Osteoblast (primary cell): ENCODE measurements at regions not wholly inside any gene's neighbourhood (a gene's known extent, or its start where the extent isn't known, plus 50 kb on each side); places are given as distances from the start of the nearest gene placed in this dataset.

Source experiments
- DNase-seq: peaks from one replicate; pipeline ENCODE4 v3.0.0; 2011; ENCODE audit warnings: low spot score, mixed read lengths; ENCODE audit not compliant: insufficient read length; ENCODE audit errors: missing footprints
- H2AFZ ChIP-seq: 2 replicates; pipeline ENCODE4 v1.6.0; 2011; ENCODE audit warnings: mild to moderate bottlenecking, low read length
- H3K27ac ChIP-seq: 2 replicates; pipeline ENCODE4 v1.5.1; 2011; ENCODE audit warnings: mild to moderate bottlenecking, low read depth, low read length, moderate library complexity
- H3K27me3 ChIP-seq: 2 replicates; pipeline ENCODE4 v1.6.0; 2012; ENCODE audit warnings: mild to moderate bottlenecking, control low read depth, inconsistent platforms, low read length, moderate library complexity; ENCODE audit not compliant: insufficient read depth
- H3K36me3 ChIP-seq: 2 replicates; pipeline ENCODE4 v1.5.1; 2011; ENCODE audit warnings: mild to moderate bottlenecking, low read length, control low read depth, moderate library complexity; ENCODE audit not compliant: insufficient read depth
- H3K4me1 ChIP-seq: 2 replicates; pipeline ENCODE4 v1.5.1; 2011; ENCODE audit warnings: mild to moderate bottlenecking, low read length, control low read depth, moderate library complexity; ENCODE audit not compliant: insufficient read depth
- H3K4me2 ChIP-seq: 2 replicates; pipeline ENCODE4 v1.6.0; 2011; ENCODE audit warnings: mild to moderate bottlenecking, low read length; ENCODE audit not compliant: insufficient read depth
- H3K4me3 ChIP-seq: fragments of 200-600 bp; sonication (generic); 3 replicates; pipeline ENCODE4 v1.5.1; 2012; ENCODE audit warnings: mild to moderate bottlenecking, low read length, inconsistent platforms; ENCODE audit not compliant: insufficient read depth
- H3K79me2 ChIP-seq: 2 replicates; pipeline ENCODE4 v1.6.0; 2012; ENCODE audit warnings: mild to moderate bottlenecking, low read length, control low read depth, inconsistent platforms; ENCODE audit not compliant: insufficient read depth
- H3K9me3 ChIP-seq: 2 replicates; pipeline ENCODE4 v1.5.1; 2011; ENCODE audit warnings: low read depth, low read length, control low read depth
- H4K20me1 ChIP-seq: 2 replicates; pipeline ENCODE4 v1.6.0; 2012; ENCODE audit warnings: mild to moderate bottlenecking, low read length, control low read depth; ENCODE audit not compliant: insufficient read depth
- CTCF ChIP-seq: IDR thresholded peaks from 2 replicates; pipeline ENCODE4 v1.5.1; 2011; ENCODE audit warnings: mild to moderate bottlenecking, low read depth, low read length, moderate library complexity; ENCODE audit errors: extremely low read depth

DNA sequence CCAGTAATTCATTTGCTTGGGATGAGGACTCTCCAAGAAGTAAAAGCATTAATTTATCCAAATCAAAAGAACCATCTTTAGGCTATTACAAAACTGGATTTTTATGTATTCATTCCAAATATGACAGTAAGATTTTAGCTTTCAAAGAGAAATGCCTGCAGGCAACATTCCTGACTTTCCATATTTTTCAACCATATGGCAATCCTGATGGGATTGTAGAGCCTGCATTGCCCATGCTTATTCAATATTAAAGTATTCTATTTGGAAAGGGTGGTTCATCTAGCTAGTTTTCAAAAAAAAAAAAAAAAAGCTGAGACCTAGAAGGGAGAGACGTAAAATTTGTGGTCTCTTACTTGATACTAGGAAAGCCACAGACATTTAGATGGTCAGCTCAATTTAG, 1253.7 kb downstream of the LRFN5 start:
- TF ChIP-seq CTCF: no peak
- H3K4me1 ChIP-seq: no peaks in the 10 kb centered on the region
- no peaks in the 10 kb centered on the region for H4K20me1 ChIP-seq
- no peak for DNase-seq
- no peaks in the 10 kb centered on the region for H3K79me2 ChIP-seq
- no peak overlapping the region for H2AFZ ChIP-seq
- H3K36me3 ChIP-seq: no peaks in the 10 kb centered on the region
- no peaks in the 10 kb centered on the region for H3K27me3 ChIP-seq
- H3K4me3 ChIP-seq: no peak overlapping the region
- H3K27ac ChIP-seq: no peak overlapping the region
- H3K9me3 ChIP-seq: no peaks in the 10 kb centered on the region
- no peak overlapping the region for H3K4me2 ChIP-seq

DNA sequence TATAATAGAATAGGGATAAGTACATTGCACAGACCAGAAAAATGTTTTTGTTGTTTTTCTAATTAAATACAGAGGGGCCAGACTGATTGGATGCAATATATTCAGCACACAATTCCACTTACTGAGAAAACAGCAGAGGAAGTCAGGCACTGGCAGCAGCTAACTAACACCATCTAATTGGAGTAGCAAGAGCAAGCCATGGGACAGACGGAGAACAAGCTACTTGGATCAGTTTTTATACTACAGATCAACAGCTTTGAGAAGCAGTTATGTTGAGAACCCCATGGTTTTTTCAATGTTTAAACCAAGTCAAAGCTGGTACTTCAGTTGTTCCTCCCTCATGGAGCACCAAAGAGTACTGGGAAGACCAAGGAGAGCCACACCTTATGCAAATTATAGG, 1249.4 kb downstream of the LRFN5 start:
- TF ChIP-seq CTCF: no peak
- H3K9me3 ChIP-seq: no peaks in the 10 kb centered on the region
- H3K27ac ChIP-seq: no peak overlapping the region
- H3K79me2 ChIP-seq: no peaks in the 10 kb centered on the region
- no peaks in the 10 kb centered on the region for H4K20me1 ChIP-seq
- no peak overlapping the region for H2AFZ ChIP-seq
- no peaks in the 10 kb centered on the region for H3K4me1 ChIP-seq
- no peaks in the 10 kb centered on the region for H3K27me3 ChIP-seq
- no peak overlapping the region for H3K4me3 ChIP-seq
- H3K36me3 ChIP-seq: no peaks in the 10 kb centered on the region
- no peak overlapping the region for H3K4me2 ChIP-seq
- no peak for DNase-seq

DNA sequence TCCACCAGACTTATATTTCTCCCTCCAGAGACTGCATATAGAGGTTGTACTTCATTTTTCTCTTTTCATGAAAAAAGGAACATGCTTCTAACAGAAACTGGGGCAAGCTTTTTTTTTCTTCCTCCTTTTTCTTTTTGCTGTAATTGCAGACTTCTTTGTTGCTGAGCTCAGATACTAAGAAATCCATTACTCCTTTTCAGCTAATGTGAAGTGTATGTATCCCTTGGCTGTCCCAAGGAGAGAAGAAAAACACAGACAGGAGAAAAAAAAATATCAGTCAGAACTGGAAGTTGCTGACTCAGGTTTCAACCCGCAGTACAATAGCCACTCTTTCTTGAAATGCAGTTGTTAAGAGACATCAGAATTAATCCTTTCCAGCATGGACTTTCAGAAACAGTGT, 1248.4 kb downstream of the LRFN5 start:
- DNase-seq: no peak
- Histone ChIP-seq H3K4me3 (no peak overlapping the region), H3K4me1 (no peaks in the 10 kb centered on the region), H3K9me3 (no peaks in the 10 kb centered on the region), H3K4me2 (no peak overlapping the region), H3K27me3 (no peaks in the 10 kb centered on the region), H3K79me2 (no peaks in the 10 kb centered on the region), H4K20me1 (no peaks in the 10 kb centered on the region), H2AFZ (no peak overlapping the region), H3K36me3 (no peaks in the 10 kb centered on the region), H3K27ac (no peak overlapping the region)
- no peak for TF ChIP-seq CTCF

GRCh38 chr14:42854061-42854460, 1247.4 kb downstream of the LRFN5 start:
- no peaks in the 10 kb centered on the region for H3K9me3 ChIP-seq
- no peak overlapping the region for H3K27ac ChIP-seq
- H3K27me3 ChIP-seq: no peaks in the 10 kb centered on the region
- TF ChIP-seq CTCF: no peak
- H2AFZ ChIP-seq: no peak overlapping the region
- no peaks in the 10 kb centered on the region for H3K4me1 ChIP-seq
- no peak overlapping the region for H3K4me2 ChIP-seq
- DNase-seq: no peak
- no peaks in the 10 kb centered on the region for H4K20me1 ChIP-seq
- no peak overlapping the region for H3K4me3 ChIP-seq
- no peaks in the 10 kb centered on the region for H3K36me3 ChIP-seq
- no peaks in the 10 kb centered on the region for H3K79me2 ChIP-seq
